GM19043 (cell line): ENCODE measurements at regions not wholly inside any gene's neighbourhood (a gene's known extent, or its start where the extent isn't known, plus 50 kb on each side); places are given as distances from the start of the nearest gene placed in this dataset.
"Not testable (repeated sequence)": the region's sequence is repeated elsewhere in the genome, so short reads cannot be mapped to it uniquely, and the experiment has no call there.

ENCODE experiments used
- ATAC-seq: cut with Tn5 transposase; IDR thresholded peaks from one replicate; pipeline ENCODE4 v1.9.1; 2021; ENCODE audit warnings: low read depth; ENCODE audit not compliant: unreplicated experiment

- no peak for ATAC-seq
Measured at GRCh38 chr18:24613896-24614640, 153.6 kb downstream of the HRH4 start.

DNA sequence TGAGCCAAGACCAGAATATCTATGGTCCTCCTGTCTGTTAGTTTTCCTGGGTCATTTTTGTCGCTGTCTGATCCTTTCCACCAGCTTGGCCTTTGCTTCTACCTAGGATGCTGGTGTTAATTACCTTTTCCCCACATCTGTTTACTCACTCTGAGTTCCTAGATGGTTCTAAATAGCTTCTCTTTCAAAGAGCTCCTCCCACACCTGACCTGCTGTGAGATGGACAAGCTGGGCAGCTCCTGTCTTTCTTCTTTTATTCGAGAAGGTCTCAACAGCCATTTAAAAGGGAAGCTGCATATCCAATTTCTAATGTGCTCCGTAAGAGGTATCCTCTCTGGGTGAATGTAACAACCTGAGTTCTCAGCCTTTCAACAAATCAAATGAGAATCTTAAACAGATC is 156.2 kb downstream of the HRH4 start:
- no peak for ATAC-seq

DNA sequence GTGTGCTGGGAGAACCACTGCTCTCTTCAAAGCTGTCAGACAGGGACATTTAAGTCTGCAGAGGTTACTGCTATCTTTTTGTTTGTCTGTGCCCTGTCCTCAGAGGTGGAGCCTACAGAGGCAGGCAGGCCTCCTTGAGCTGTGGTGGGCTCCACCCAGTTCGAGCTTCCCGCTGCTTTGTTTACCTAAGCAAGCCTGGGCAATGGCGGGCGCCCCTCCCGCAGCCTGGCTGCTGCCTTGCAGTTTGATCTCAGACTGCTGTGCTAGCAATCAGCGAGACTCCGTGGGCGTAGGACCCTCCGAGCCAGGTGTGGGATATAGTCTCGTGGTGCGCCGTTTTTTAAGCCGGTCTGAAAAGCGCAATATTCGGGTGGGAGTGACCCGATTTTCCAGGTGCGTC is 164.0 kb downstream of the HRH4 start:
- not testable (repeated sequence) for ATAC-seq

DNA sequence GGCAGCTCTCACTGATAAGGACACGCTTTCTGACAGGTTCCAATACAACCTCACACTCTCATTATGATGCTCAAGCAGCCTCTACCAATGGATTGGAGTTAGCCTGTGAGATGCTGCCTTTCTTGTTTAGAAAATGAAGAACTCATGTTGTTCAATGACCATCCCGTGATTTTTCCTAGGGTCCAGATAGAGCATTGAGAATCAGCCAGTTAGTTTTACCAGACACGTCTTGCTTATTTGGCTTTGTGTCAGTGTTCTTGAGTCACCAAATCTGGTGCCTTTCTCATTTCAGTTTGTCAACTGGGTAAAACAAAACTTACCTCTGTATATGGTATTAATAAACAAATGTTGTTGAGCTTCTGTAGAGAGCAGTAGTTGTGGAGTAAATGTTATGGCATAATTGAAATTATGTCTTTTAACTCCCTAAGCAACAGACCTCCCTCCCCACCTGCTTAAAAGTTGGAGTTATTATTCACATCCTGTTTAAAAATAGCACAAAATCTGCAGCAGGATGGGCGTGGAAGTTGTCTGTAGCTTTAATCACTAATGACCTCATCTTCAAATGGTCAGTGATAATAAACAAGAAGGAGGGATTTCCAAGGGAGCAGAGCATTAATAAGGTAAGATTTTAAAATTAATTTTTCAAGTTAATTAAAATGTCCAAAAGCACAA is 167.3 kb downstream of the HRH4 start:
- ATAC-seq: no peak

DNA sequence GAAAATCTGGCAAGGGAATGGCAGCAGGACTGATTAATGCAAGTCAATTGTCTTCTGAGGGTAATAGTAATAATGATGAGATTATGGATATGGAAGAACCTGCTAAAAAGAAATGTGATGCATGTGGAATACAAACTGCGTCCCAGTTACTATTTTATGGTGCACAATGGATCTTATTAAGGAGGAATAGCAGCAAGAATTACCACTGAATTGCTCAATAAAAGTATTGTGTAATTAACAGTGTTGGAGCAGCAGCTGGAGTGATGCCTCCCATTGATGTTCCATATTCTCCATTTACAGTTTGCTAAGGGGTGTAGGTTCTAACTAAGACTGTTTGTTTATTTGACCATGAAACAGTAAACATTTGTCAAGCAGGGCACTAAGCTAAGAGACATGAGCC is 167.9 kb downstream of the HRH4 start:
- ATAC-seq: no peak

DNA sequence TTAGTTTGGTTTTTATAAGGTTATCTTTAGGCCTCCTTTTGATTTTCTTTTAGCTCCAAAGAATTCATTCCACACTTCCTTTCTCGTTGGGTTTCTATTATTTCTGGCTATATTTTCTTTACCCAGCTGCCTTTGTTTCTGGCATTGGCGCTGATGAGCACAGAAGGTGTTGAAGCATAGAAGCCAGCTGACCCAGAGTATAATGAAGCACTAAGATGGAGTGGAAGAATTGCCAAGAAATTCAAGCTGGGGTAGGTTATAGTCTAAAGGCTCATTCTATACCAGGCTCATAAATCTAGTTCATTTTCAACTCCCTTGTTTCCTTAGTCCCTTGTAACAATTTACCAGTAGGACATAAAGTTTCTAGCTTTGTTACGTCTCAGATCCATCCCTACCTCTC is 169.5 kb downstream of the HRH4 start:
- ATAC-seq: no peak

DNA sequence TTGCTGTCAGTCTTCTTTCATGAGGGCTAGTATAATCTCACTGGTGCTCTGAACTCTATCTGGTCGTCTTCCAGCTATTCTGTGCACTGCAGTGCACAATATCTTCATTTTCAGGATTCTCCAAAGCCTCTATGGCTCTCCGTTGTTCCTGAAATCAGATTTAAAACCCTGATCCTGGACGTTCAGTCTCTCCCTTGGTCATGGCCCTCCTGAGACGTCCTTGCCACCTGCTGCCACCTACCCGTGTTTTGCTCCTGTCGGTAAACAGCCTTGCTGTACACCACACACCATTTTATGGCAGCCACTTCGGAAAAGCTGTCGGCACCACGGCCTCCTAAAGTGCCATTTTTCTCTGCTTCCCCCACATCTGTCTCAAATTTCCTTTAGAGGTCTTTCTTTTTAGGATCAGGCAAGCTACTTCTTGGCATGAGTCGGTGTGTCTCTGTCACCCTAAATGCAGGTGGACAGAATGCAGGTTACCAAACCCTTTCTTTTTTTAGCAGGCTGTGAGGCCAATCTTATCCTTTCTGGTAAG is 170.0 kb downstream of the HRH4 start:
- ATAC-seq: no peak

DNA sequence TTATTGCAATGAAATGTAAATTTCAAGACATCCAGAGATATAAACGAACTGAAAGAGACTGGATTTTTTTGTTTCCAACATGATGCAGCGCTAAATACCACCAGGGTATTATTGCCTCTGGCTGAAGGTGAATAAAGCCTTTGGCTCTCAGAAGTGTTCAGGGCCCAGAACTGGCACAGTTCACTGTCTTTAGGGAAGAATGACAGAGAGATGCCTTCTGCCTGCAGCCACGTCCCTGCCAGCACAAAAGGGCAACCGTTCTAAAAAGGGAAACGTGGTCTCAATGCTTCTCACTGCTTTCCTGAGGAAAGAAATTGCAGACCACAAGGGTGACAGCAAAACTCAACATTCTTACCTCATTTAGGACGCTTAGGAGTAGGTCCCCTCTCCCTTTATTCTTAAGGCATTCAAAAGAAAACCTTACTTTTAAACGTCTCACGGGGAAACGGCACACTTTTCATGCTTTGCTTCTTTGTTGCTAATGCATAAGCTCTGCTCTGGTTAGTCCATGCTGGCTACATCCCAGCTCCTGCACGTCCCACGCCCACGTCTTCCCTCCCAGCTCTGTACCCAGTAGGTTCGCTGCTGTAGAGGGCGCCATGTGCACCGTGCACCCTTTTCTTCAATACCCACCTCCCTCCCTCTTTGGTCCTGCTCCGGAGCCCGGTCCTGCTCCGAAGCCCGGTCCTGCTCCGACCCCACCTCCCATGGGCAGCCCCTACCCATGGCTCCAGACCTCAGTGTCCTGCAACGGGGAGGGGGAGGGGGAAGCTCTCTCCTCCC is 171.0 kb downstream of the HRH4 start:
- ATAC-seq: no peak

- ATAC-seq: no peak
Measured at GRCh38 chr18:24632158-24632988, 171.9 kb downstream of the HRH4 start.

GRCh38 chr18:24633121-24633520 is 172.7 kb downstream of the HRH4 start:
- no peak for ATAC-seq

DNA sequence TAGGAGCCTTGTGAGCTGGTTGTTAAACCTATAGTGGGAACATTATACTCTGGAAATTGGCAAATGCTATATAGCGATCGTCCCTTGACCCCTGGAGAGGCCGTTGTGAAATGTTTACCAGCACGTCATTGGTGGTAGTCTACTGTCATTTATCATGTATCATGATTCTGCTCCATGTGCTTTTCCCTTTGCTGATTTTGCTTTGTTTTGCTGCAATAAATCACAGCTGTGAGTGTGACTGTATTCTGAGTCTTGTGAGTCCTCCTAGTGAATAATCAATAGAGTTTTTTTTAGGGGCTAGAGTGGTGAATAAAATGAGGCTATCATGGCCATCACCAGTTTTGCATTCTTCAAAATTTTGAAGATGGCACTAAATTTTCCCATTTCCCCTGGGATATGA is 189.1 kb downstream of the HRH4 start:
- ATAC-seq: no peak

DNA sequence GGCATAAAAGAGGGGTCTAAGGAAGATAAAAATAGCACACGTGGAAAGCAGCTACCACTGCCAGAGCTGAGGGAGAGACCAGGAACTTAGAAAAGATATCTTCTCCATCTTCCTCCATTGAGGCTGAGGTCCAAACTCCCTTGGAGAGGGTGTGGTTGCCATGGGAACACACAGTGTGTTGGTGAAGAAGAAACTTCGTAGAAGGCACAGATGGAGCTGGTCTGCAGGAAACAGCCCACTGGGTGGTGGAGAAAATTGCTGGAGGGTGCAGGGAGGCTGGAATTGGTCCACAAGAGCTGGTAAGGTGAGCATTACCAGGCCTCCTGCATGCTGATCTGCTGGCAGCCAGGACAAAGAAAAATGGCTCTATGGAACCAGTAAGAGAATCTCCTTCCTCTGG is 191.0 kb downstream of the HRH4 start:
- no peak for ATAC-seq

DNA sequence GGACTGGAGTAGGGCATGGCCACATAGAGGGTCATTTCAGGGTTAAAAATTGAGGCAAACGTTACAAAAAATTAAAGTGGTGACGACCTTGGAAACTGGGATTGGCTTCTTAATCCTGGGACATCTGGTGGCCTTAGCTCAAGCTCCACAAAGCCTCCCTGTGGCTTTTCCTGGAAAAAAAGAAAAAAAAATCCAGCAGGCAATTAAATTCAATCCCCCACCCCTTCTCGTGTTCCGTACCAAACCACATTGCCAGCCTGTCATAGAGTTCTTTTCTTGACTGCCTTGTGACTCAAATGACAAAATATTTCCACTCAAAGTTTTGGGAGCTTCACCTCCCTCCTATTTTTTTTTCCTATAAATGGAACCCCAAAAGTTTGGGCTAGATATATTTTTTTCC is 195.6 kb downstream of the HRH4 start:
- ATAC-seq: no peak

GRCh38 chr18:24656551-24657443 is 196.4 kb downstream of the HRH4 start:
- no peak for ATAC-seq

DNA sequence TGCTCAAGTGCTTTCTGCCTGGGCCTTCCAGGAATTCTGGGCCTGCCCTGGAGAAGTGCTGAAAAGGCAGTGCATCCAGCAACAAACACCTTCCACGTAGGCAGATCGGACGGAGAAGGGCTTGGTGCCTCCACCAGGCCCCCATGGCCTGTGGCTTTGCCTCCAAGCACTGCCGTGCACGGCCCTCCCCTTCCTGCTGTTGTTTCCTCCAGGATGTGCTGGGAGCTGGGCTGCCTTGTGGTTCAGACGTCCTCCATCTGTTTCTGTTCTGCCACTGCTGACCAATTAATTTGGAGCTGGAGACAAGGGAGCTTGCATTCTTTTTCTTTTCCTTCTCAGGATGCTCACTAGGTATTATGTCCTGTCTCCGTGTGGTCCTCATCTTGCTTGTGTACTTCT is 197.0 kb downstream of the HRH4 start:
- ATAC-seq: no peak

GRCh38 chr18:24658302-24658701 is 197.9 kb downstream of the HRH4 start:
- no peak for ATAC-seq

GRCh38 chr18:24659827-24660720 is 199.6 kb downstream of the HRH4 start:
- peak; percentile 78 for ATAC-seq

DNA sequence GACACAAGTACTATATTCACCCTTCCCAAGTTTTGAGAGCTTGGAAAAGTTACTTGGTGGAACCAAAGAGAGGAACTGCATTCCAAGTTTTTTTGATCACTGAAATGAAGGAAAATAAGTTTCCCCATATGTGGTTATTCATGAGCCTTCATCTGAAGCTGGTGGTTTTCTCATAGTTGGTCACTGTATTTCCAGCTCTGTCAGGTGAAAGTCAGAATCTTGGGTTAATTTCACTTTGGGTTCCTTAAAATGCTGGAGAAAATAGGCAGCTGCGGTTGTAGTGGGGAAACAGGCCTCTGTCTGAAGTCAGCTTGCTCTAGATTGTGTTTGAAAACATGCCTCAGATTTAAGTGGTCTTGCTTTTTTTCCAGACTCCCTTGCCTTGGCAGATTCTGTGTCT is 200.5 kb downstream of the HRH4 start:
- no peak for ATAC-seq
